ENCODE measurements at regions not wholly inside any gene's neighbourhood (a gene's known extent, or its start where the extent isn't known, plus 50 kb on each side); places are given as distances from the start of the nearest gene placed in this dataset.

GRCh38 chr6:138685781-138686180, 87.8 kb upstream of the CCDC28A start:
- Histone ChIP-seq H3K9me3 (ENCODE audit: insufficient read depth, low read depth, low read length) (no peaks in the 10 kb centered on the region), H3K27ac (ENCODE audit: low read depth, low read length) (no peak overlapping the region), H3K4me3 (ENCODE audit: insufficient read depth, low read depth, low read length) (no peak overlapping the region), H4K20me1 (ENCODE audit: insufficient read depth, low read length) (no peaks in the 10 kb centered on the region), H3K9ac (ENCODE audit: low read length) (no peak overlapping the region), H3K4me2 (ENCODE audit: low read length) (no peak overlapping the region), H2AFZ (ENCODE audit: low read depth, low read length) (no peak overlapping the region), H3K4me1 (ENCODE audit: insufficient read depth, low read length) (peaks cover 21% of the 10 kb centered on the region), H3K27me3 (ENCODE audit: insufficient read depth, low read length) (no peaks in the 10 kb centered on the region), H3K36me3 (ENCODE audit: insufficient read depth, low read length) (no peaks in the 10 kb centered on the region), H3K79me2 (ENCODE audit: insufficient read depth, low read length) (peaks cover 63% of the 10 kb centered on the region)
- DNase-seq (ENCODE audit: low read depth) (no peak), FAIRE-seq (no peak)
- H3K4me3 Mint-ChIP-seq (ENCODE audit: unreplicated experiment): no peak overlapping the region
- no peaks in the 10 kb centered on the region for H3K9me3 Mint-ChIP-seq (ENCODE audit: unreplicated experiment)
- no peaks in the 10 kb centered on the region for H3K27me3 Mint-ChIP-seq (ENCODE audit: low read depth, unreplicated experiment)
- TF ChIP-seq CTCF (IDR thresholded peaks at IDR 0.05; ENCODE audit: insufficient read depth, low read depth, low read length) (no peak), EZH2 (IDR thresholded peaks at IDR 0.05; ENCODE audit: insufficient read depth, low read length) (no peak)
- no peak overlapping the region for H3K27ac Mint-ChIP-seq (ENCODE audit: unreplicated experiment)
- H3K4me1 Mint-ChIP-seq (ENCODE audit: low read depth, unreplicated experiment): peaks cover 11% of the 10 kb centered on the region
- no peaks in the 10 kb centered on the region for H3K36me3 Mint-ChIP-seq (ENCODE audit: low read depth, unreplicated experiment)

- H3K27ac Mint-ChIP-seq (ENCODE audit: unreplicated experiment): no peak overlapping the region
- FAIRE-seq: no peak
These were observed 85.0 kb upstream of the CCDC28A start for GRCh38 chr6:138688580-138688979.

More at GRCh38 chr6:138688580-138688979, 85.0 kb upstream of the CCDC28A start:
- H3K4me1 ChIP-seq (ENCODE audit: insufficient read depth, low read length): peaks cover 7% of the 10 kb centered on the region
- no peaks in the 10 kb centered on the region for H3K9me3 ChIP-seq (ENCODE audit: insufficient read depth, low read depth, low read length)
- no peaks in the 10 kb centered on the region for H3K27me3 Mint-ChIP-seq (ENCODE audit: low read depth, unreplicated experiment)
- no peak overlapping the region for H3K27ac ChIP-seq (ENCODE audit: low read depth, low read length)
- H3K9me3 Mint-ChIP-seq (ENCODE audit: unreplicated experiment): no peaks in the 10 kb centered on the region
- DNase-seq (ENCODE audit: low read depth): no peak
- H2AFZ ChIP-seq (ENCODE audit: low read depth, low read length): no peak overlapping the region
- TF ChIP-seq EZH2 (IDR thresholded peaks at IDR 0.05; ENCODE audit: insufficient read depth, low read length): no peak
- no peak for TF ChIP-seq CTCF (IDR thresholded peaks at IDR 0.05; ENCODE audit: insufficient read depth, low read depth, low read length)
- H3K36me3 ChIP-seq (ENCODE audit: insufficient read depth, low read length): no peaks in the 10 kb centered on the region
- H3K4me3 ChIP-seq (ENCODE audit: insufficient read depth, low read depth, low read length): no peak overlapping the region
- H4K20me1 ChIP-seq (ENCODE audit: insufficient read depth, low read length): no peaks in the 10 kb centered on the region
- H3K4me1 Mint-ChIP-seq (ENCODE audit: low read depth, unreplicated experiment): peaks cover 4% of the 10 kb centered on the region
- no peak overlapping the region for H3K4me2 ChIP-seq (ENCODE audit: low read length)
- H3K4me3 Mint-ChIP-seq (ENCODE audit: unreplicated experiment): no peak overlapping the region
- peaks cover 54% of the 10 kb centered on the region for H3K79me2 ChIP-seq (ENCODE audit: insufficient read depth, low read length)
- no peaks in the 10 kb centered on the region for H3K27me3 ChIP-seq (ENCODE audit: insufficient read depth, low read length)
- H3K36me3 Mint-ChIP-seq (ENCODE audit: low read depth, unreplicated experiment): no peaks in the 10 kb centered on the region
- H3K9ac ChIP-seq (ENCODE audit: low read length): no peak overlapping the region
